ENCODE measurements at regions not wholly inside any gene's neighbourhood (a gene's known extent, or its start where the extent isn't known, plus 50 kb on each side); places are given as distances from the start of the nearest gene placed in this dataset.

GRCh38 chr9:28005779-28006178 lies 432.5 kb upstream of the C9orf72 start:
- intact Hi-C loops (cut with micrococcal nuclease): no loop called here

- intact Hi-C loops (cut with micrococcal nuclease): no loop called here
These were observed 434.0 kb upstream of the C9orf72 start for GRCh38 chr9:28007097-28007817.

GRCh38 chr9:28014212-28014611 lies 440.9 kb upstream of the C9orf72 start:
- intact Hi-C loops (cut with micrococcal nuclease): no loop called here

GRCh38 chr9:28024676-28025075 lies 451.4 kb upstream of the C9orf72 start:
- intact Hi-C loops (cut with micrococcal nuclease): no loop called here

GRCh38 chr9:28025186-28025585 lies 451.9 kb upstream of the C9orf72 start:
- intact Hi-C loops (cut with micrococcal nuclease): no loop called here

GRCh38 chr9:28031521-28032267 lies 458.4 kb upstream of the C9orf72 start:
- intact Hi-C loops (cut with micrococcal nuclease): no loop called here

- intact Hi-C loops (cut with micrococcal nuclease): no loop called here
These were observed 458.9 kb upstream of the C9orf72 start for GRCh38 chr9:28032268-28032590.

GRCh38 chr9:28034242-28034641 lies 461.0 kb upstream of the C9orf72 start:
- intact Hi-C loops (cut with micrococcal nuclease): no loop called here

GRCh38 chr9:28037968-28038367 lies 464.7 kb upstream of the C9orf72 start:
- intact Hi-C loops (cut with micrococcal nuclease): no loop called here

GRCh38 chr9:28045051-28045450 lies 471.8 kb upstream of the C9orf72 start:
- intact Hi-C loops (cut with micrococcal nuclease): no loop called here

GRCh38 chr9:28050046-28050445 lies 476.8 kb upstream of the C9orf72 start:
- intact Hi-C loops (cut with micrococcal nuclease): no loop called here

GRCh38 chr9:28050941-28051340 lies 477.7 kb upstream of the C9orf72 start:
- intact Hi-C loops (cut with micrococcal nuclease): no loop called here

- intact Hi-C loops (cut with micrococcal nuclease): no loop called here
These were observed 478.6 kb upstream of the C9orf72 start for GRCh38 chr9:28051559-28052503.

GRCh38 chr9:28053096-28053777 lies 480.0 kb upstream of the C9orf72 start:
- intact Hi-C loops (cut with micrococcal nuclease): no loop called here

GRCh38 chr9:28056006-28056405 lies 482.7 kb upstream of the C9orf72 start:
- intact Hi-C loops (cut with micrococcal nuclease): no loop called here

GRCh38 chr9:28056466-28056865 lies 483.2 kb upstream of the C9orf72 start:
- intact Hi-C loops (cut with micrococcal nuclease): no loop called here

- intact Hi-C loops (cut with micrococcal nuclease): no loop called here
These were observed 485.9 kb upstream of the C9orf72 start for GRCh38 chr9:28059192-28059591.

- intact Hi-C loops (cut with micrococcal nuclease): no loop called here
These were observed 491.0 kb upstream of the C9orf72 start for GRCh38 chr9:28064241-28064815.

- intact Hi-C loops (cut with micrococcal nuclease): loop anchor here (1.0 to 10.0 kb wide), 2 partner anchors 52 to 347 kb away; no protein-coding TSS in a partner anchor
These were observed 500.0 kb upstream of the C9orf72 start for GRCh38 chr9:28073270-28073669.

- intact Hi-C loops (cut with micrococcal nuclease): loop anchor here (10.0 kb wide), 1 partner anchor 45 kb away; no protein-coding TSS in a partner anchor
These were observed 506.4 kb upstream of the C9orf72 start for GRCh38 chr9:28079677-28080076.

GRCh38 chr9:28082671-28083070 lies 509.4 kb upstream of the C9orf72 start:
- intact Hi-C loops (cut with micrococcal nuclease): no loop called here

Measured in T-helper 2 cell treated with Interferon-gamma antibody and Interleukin-4, amounts not matched to agents 100 ng/mL and 5 ng/mL, for 36 hours (primary cell).